RWPE2 (cell line): ENCODE measurements at regions not wholly inside any gene's neighbourhood (a gene's known extent, or its start where the extent isn't known, plus 50 kb on each side); places are given as distances from the start of the nearest gene placed in this dataset.

Source experiments
- ATAC-seq: fragments of 200-7000 bp; cut with Tn5 transposase; 3 replicates; pipeline ENCODE4 v1.9.1; 2021; ENCODE audit warnings: low read depth
- DNase-seq: peaks from one replicate; pipeline ENCODE4 v3.0.0-alpha.2; 2020; ENCODE audit warnings: low spot score
- H3K27ac ChIP-seq: fragments of 450-650 bp; 2 replicates; pipeline ENCODE4 v1.5.1; 2017; ENCODE audit warnings: mild to moderate bottlenecking; ENCODE audit not compliant: poor library complexity, severe bottlenecking
- H3K27me3 ChIP-seq: fragments of 250-450 bp; sonication (Bioruptor Pico); 2 replicates; pipeline ENCODE4 v1.5.1; 2021; ENCODE audit warnings: mild to moderate bottlenecking, moderate library complexity; ENCODE audit not compliant: insufficient read depth, poor library complexity, severe bottlenecking
- H3K36me3 ChIP-seq: fragments of 250-450 bp; sonication (Bioruptor Pico); 2 replicates; pipeline ENCODE4 v1.5.1; 2020; ENCODE audit warnings: low read depth, mild to moderate bottlenecking, moderate library complexity
- H3K4me1 ChIP-seq: fragments of 250-450 bp; sonication (Bioruptor Pico); 2 replicates; pipeline ENCODE4 v1.5.1; 2021; ENCODE audit warnings: mild to moderate bottlenecking, moderate library complexity; ENCODE audit not compliant: insufficient read depth, poor library complexity, severe bottlenecking
- H3K4me3 ChIP-seq: fragments of 250-450 bp; sonication (Bioruptor Pico); 2 replicates; pipeline ENCODE4 v1.5.1; 2021; ENCODE audit warnings: mild to moderate bottlenecking, moderate library complexity; ENCODE audit not compliant: severe bottlenecking
- H3K9me3 ChIP-seq: fragments of 250-450 bp; sonication (Bioruptor Pico); 2 replicates; pipeline ENCODE4 v1.5.1; 2021; ENCODE audit warnings: mild to moderate bottlenecking, moderate library complexity; ENCODE audit not compliant: severe bottlenecking
- TF ChIP-seq, protein P1 (sequence below): fragments of 450-650 bp; IDR thresholded peaks from one replicate; pipeline ENCODE4 v1.5.1; 2017; ENCODE audit warnings: mild to moderate bottlenecking, moderate library complexity; ENCODE audit not compliant: poor library complexity, severe bottlenecking

DNA sequence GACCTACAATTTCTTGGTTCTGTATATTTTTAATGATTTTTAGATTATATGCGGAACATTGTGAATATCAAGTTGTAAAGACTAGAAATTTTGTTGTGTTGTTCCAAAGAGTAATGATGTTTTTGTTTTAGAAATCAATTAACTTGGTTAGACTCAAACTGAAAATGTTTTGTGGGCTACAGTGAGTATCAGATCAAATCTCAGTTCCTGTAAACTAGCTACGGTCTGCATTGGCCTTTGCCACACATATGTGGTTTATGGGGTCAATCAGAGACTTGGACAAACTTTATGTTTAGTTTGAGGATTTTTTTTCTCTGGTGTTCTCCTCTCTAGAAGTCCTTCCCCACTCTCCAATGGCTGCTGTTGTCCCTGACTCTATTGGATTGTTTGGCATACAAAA is 308.0 kb upstream of the THRB start:
- H3K36me3 ChIP-seq, result no peaks in the 10 kb centered on the region
- no peaks in the 10 kb centered on the region for H3K27me3 ChIP-seq
- H3K27ac ChIP-seq, result no peak overlapping the region
- H3K4me1 ChIP-seq, result no peaks in the 10 kb centered on the region
- DNase-seq, result no peak
- H3K4me3 ChIP-seq, result no peak overlapping the region
- ATAC-seq, result no peak
- TF ChIP-seq, protein P1, sequence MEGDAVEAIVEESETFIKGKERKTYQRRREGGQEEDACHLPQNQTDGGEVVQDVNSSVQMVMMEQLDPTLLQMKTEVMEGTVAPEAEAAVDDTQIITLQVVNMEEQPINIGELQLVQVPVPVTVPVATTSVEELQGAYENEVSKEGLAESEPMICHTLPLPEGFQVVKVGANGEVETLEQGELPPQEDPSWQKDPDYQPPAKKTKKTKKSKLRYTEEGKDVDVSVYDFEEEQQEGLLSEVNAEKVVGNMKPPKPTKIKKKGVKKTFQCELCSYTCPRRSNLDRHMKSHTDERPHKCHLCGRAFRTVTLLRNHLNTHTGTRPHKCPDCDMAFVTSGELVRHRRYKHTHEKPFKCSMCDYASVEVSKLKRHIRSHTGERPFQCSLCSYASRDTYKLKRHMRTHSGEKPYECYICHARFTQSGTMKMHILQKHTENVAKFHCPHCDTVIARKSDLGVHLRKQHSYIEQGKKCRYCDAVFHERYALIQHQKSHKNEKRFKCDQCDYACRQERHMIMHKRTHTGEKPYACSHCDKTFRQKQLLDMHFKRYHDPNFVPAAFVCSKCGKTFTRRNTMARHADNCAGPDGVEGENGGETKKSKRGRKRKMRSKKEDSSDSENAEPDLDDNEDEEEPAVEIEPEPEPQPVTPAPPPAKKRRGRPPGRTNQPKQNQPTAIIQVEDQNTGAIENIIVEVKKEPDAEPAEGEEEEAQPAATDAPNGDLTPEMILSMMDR, result no peak
- H3K9me3 ChIP-seq, result no peaks in the 10 kb centered on the region

DNA sequence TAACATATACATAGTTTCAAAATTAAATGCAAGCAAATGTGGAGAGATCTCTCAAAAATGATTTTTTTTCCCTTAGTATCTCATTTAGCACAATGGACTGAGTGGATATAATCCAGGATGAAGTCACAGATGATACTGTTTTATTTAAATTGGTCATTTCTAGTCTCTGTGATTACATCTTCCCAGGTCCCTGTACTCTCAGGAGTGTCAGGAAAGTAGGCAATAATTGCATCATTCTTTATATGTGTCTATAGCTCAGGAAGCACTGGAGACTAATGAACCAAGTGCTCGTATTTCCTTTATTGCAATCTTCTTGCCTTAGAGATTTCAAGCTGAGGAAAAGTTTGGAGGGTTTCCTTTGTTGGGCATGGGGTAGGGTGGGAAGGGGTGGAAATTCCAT is 309.4 kb upstream of the THRB start:
- no peak for DNase-seq
- no peak for ATAC-seq
- H3K27me3 ChIP-seq, result no peaks in the 10 kb centered on the region
- no peak overlapping the region for H3K4me3 ChIP-seq
- H3K27ac ChIP-seq, result no peak overlapping the region
- H3K4me1 ChIP-seq, result no peaks in the 10 kb centered on the region
- no peaks in the 10 kb centered on the region for H3K36me3 ChIP-seq
- no peaks in the 10 kb centered on the region for H3K9me3 ChIP-seq
- TF ChIP-seq, protein P1, result no peak

GRCh38 chr3:24810881-24811280 is 316.2 kb upstream of the THRB start:
- ATAC-seq (no peak), DNase-seq (no peak)
- TF ChIP-seq, protein P1, result no peak
- no peak overlapping the region for H3K4me3 ChIP-seq
- H3K27me3 ChIP-seq, result no peaks in the 10 kb centered on the region
- no peaks in the 10 kb centered on the region for H3K36me3 ChIP-seq
- no peak overlapping the region for H3K27ac ChIP-seq
- H3K9me3 ChIP-seq, result no peaks in the 10 kb centered on the region
- H3K4me1 ChIP-seq, result no peaks in the 10 kb centered on the region

GRCh38 chr3:24812116-24812515 is 317.5 kb upstream of the THRB start:
- Histone ChIP-seq H3K4me1 (no peaks in the 10 kb centered on the region), H3K9me3 (no peaks in the 10 kb centered on the region), H3K27ac (no peak overlapping the region), H3K4me3 (no peak overlapping the region), H3K36me3 (no peaks in the 10 kb centered on the region), H3K27me3 (no peaks in the 10 kb centered on the region)
- no peak for DNase-seq
- ATAC-seq, result no peak
- TF ChIP-seq, protein P1, result no peak

GRCh38 chr3:24818055-24818454 is 323.4 kb upstream of the THRB start:
- no peaks in the 10 kb centered on the region for H3K36me3 ChIP-seq
- ATAC-seq (no peak), DNase-seq (no peak)
- H3K4me3 ChIP-seq, result no peak overlapping the region
- H3K9me3 ChIP-seq, result no peaks in the 10 kb centered on the region
- TF ChIP-seq, protein P1, result no peak
- no peak overlapping the region for H3K27ac ChIP-seq
- no peaks in the 10 kb centered on the region for H3K4me1 ChIP-seq
- H3K27me3 ChIP-seq, result no peaks in the 10 kb centered on the region
